HCT116 (cell line): ENCODE measurements at regions not wholly inside any gene's neighbourhood (a gene's known extent, or its start where the extent isn't known, plus 50 kb on each side); places are given as distances from the start of the nearest gene placed in this dataset.

Experiments
- ATAC-seq: fragments of 200-7000 bp; cut with Tn5 transposase; 2 replicates; pipeline ENCODE4 v1.9.1; 2020; ENCODE audit warnings: mild to moderate bottlenecking, moderate library complexity
- BruUV-seq: library from RNA; stranded (reverse); fragments of 400-500 nt; replicated peaks from 2 replicates; lab custom pipeline; 2021; lab: Mats Ljungman, UMichigan
- CTCF ChIA-PET: fragments of 300-600 bp; sonication (Branson Sonifier 250); formaldehyde crosslinking; loops from one replicate; lab custom pipeline; 2021; ENCODE audit warnings: antibody characterized with exemption; lab: Charles Lee
- POLR2A ChIA-PET: fragments of 300-600, 350-600 bp; sonication (Branson Sonifier 250); formaldehyde crosslinking; loops from one replicate; lab custom pipeline; 2021; ENCODE audit warnings: antibody characterized with exemption; lab: Charles Lee
- RAD21 ChIA-PET, 2 experiments: fragments of 300-600 bp; sonication (Branson Sonifier 250); formaldehyde crosslinking; loops; one replicate each; lab custom pipeline; 2023; ENCODE audit warnings: low total read pairs in 2 of 2; ENCODE audit not compliant: uncharacterized antibody in 2 of 2, unreplicated experiment in 2 of 2, low non-redundant PET in 1 of 2; lab: Charles Lee
- DNase-seq: peaks from one replicate; pipeline ENCODE4 v3.0.0-alpha.2; 2010; ENCODE audit warnings: low read depth, low spot score
- H2AFZ ChIP-seq: fragments of 200-600 bp; shearing (Covaris generic), sonication (generic); 2 replicates; pipeline ENCODE4 v1.6.1; 2017; ENCODE audit warnings: low read depth, mixed run types, mixed read lengths, antibody characterized with exemption, low read length; ENCODE audit not compliant: poor library complexity, severe bottlenecking
- H3K27ac ChIP-seq: 2 replicates; pipeline ENCODE4 v1.5.1; 2012; ENCODE audit warnings: low read depth, low read length
- H3K27me3 ChIP-seq: fragments of 200-600 bp; sonication (generic); 2 replicates; pipeline ENCODE4 v1.6.1; 2016; ENCODE audit warnings: mixed run types, low read length, mixed read lengths; ENCODE audit not compliant: insufficient read depth
- H3K36me3 ChIP-seq, 2 experiments: fragments of 200-500 bp in 1 of 2; fragments of 200-600 bp in 1 of 2; sonication (Bioruptor generic) in 1 of 2; sonication (generic) in 1 of 2; 2 replicates each; pipeline versions ENCODE4 v1.5.1 to v1.6.1; 2014 to 2016; ENCODE audit warnings: low read length in 2 of 2, inconsistent platforms in 1 of 2, mixed read lengths in 1 of 2, mixed run types in 1 of 2; ENCODE audit not compliant: insufficient read depth in 2 of 2, control insufficient read depth in 1 of 2
- H3K4me1 ChIP-seq, 2 experiments: fragments of 200-600 bp in 1 of 2; sonication (generic) in 1 of 2; 2 replicates each; pipeline versions ENCODE4 v1.5.1 to v1.6.1; 2012 to 2017; ENCODE audit warnings: low read length in 2 of 2, inconsistent platforms in 1 of 2, mild to moderate bottlenecking in 1 of 2, mixed read lengths in 1 of 2, mixed run types in 1 of 2, moderate library complexity in 1 of 2; ENCODE audit not compliant: insufficient read depth in 2 of 2, control insufficient read depth in 1 of 2
- H3K4me2 ChIP-seq: fragments of 200-600 bp; sonication (generic); 2 replicates; pipeline ENCODE4 v1.6.1; 2017; ENCODE audit warnings: mixed run types, low read length, mixed read lengths
- H3K4me3 ChIP-seq, 2 experiments: fragments of 200-600 bp in 1 of 2; sonication (generic) in 1 of 2; replicated peaks in 1 of 2; 2 replicates each; pipeline ENCODE4 v1.5.1; 2011 to 2016; ENCODE audit warnings: low read length in 2 of 2, control low read depth in 1 of 2, low read depth in 1 of 2, mild to moderate bottlenecking in 1 of 2, mixed read lengths in 1 of 2, mixed run types in 1 of 2
- H3K79me2 ChIP-seq: fragments of 200-600 bp; sonication (generic); 2 replicates; pipeline ENCODE4 v1.6.1; 2017; ENCODE audit warnings: mild to moderate bottlenecking, mixed run types, low read length, moderate library complexity, mixed read lengths; ENCODE audit not compliant: insufficient read depth
- H3K9ac ChIP-seq: fragments of 200-600 bp; sonication (generic); 2 replicates; pipeline ENCODE4 v1.6.1; 2016; ENCODE audit warnings: low read length, mixed read lengths
- H3K9me2 ChIP-seq: fragments of 200-600 bp; sonication (generic), shearing (Covaris generic); 2 replicates; pipeline ENCODE4 v1.6.1; 2017; ENCODE audit warnings: mixed run types, mild to moderate bottlenecking, moderate library complexity; ENCODE audit not compliant: insufficient read depth
- H3K9me3 ChIP-seq, 2 experiments: fragments of 200-500 bp in 1 of 2; fragments of 200-600 bp in 1 of 2; sonication (Bioruptor generic) in 1 of 2; sonication (generic) in 1 of 2; 2 replicates each; pipeline ENCODE4 v1.6.1; 2014 to 2017; ENCODE audit warnings: low read length in 2 of 2, mixed read lengths in 2 of 2, inconsistent platforms in 1 of 2, low read depth in 1 of 2, mild to moderate bottlenecking in 1 of 2, mixed run types in 1 of 2, moderate library complexity in 1 of 2; ENCODE audit not compliant: control insufficient read depth in 1 of 2, insufficient read depth in 1 of 2
- H4K20me1 ChIP-seq: fragments of 200-600 bp; sonication (generic), shearing (Covaris generic); 2 replicates; pipeline ENCODE4 v1.6.1; 2017; ENCODE audit warnings: mixed run types, mild to moderate bottlenecking, moderate library complexity; ENCODE audit not compliant: insufficient read depth
- CEBPB ChIP-seq: IDR thresholded peaks from 2 replicates; pipeline ENCODE4 v1.6.1; 2012; ENCODE audit warnings: low read depth
- EGR1 ChIP-seq: IDR thresholded peaks from 2 replicates; pipeline ENCODE4 v1.6.1; 2012; ENCODE audit warnings: low read depth
- EZH2phosphoT487 ChIP-seq: fragments of 200-600 bp; IDR thresholded peaks from 2 replicates; pipeline ENCODE4 v1.6.1; 2018; ENCODE audit warnings: antibody characterized with exemption, borderline replicate concordance
- POLR2AphosphoS5 ChIP-seq: IDR thresholded peaks from 2 replicates; pipeline ENCODE4 v1.6.1; 2011; ENCODE audit warnings: mild to moderate bottlenecking, low read depth, low read length, moderate library complexity
- RAD21 ChIP-seq: IDR thresholded peaks from 2 replicates; pipeline ENCODE4 v1.6.1; 2012; ENCODE audit warnings: low read depth, mild to moderate bottlenecking
- REST ChIP-seq: IDR thresholded peaks from 2 replicates; pipeline ENCODE4 v1.6.1; 2012; ENCODE audit warnings: low read depth
- SIN3A ChIP-seq: IDR thresholded peaks from 2 replicates; pipeline ENCODE4 v1.6.1; 2012; ENCODE audit warnings: low read depth
- SRF ChIP-seq: IDR thresholded peaks from 2 replicates; pipeline ENCODE4 v1.6.1; 2012; ENCODE audit warnings: low read depth
- ZNF274 ChIP-seq: fragments of 200-500 bp; sonication (Bioruptor generic); IDR thresholded peaks from 2 replicates; pipeline ENCODE4 v1.6.1; 2014; ENCODE audit warnings: mild to moderate bottlenecking, low read depth, low read length, inconsistent platforms
- intact Hi-C: fragments of 100-400 bp; cut with micrococcal nuclease; formaldehyde crosslinking; loops from 2 replicates; pipeline ENCODE4 v1.10.0; 2022
- TF ChIP-seq, protein P1 (sequence below): IDR thresholded peaks from 2 replicates; pipeline ENCODE4 v1.6.1; 2012

DNA sequence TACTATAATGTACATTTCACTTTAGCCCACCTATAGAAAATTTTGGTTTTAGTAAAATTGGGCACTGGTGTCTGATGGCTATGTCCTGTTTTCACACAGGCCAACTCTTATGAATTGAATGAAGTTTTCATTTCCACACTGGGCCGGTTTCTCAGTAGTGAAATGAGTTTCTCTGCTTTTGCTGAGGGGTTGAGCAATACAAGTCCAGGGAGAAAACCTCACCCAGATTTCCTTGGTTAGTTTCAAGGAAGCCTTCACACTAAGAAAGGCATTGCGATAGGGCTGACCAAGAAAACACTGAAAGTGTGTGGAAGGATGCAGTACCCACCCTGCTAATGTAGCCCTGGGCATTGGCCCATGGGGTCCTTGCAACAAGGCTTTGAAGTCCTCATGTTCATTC lies 331.5 kb upstream of the CFAP20DC start:
- intact Hi-C loops = no loop called here
- H3K4me1 ChIP-seq = no peaks in the 10 kb centered on the region
- H2AFZ ChIP-seq = no peak overlapping the region
- CTCF ChIA-PET = no interaction called here
- H3K36me3 ChIP-seq = no peaks in the 10 kb centered on the region
- H4K20me1 ChIP-seq = no peaks in the 10 kb centered on the region
- H3K27ac ChIP-seq = no peak overlapping the region
- H3K9me2 ChIP-seq = no peaks in the 10 kb centered on the region
- no peak for ATAC-seq
- RAD21 ChIA-PET = no interaction called here
- no peaks in the 10 kb centered on the region for H3K79me2 ChIP-seq
- TF ChIP-seq SRF (no peak), REST (no peak), POLR2AphosphoS5 (no peak), EGR1 (no peak), EZH2phosphoT487 (no peak), ZNF274 (no peak), RAD21 (no peak), SIN3A (no peak), CEBPB (no peak)
- TF ChIP-seq, protein P1, sequence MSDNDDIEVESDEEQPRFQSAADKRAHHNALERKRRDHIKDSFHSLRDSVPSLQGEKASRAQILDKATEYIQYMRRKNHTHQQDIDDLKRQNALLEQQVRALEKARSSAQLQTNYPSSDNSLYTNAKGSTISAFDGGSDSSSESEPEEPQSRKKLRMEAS = no peak
- TF ChIP-seq, all 23 proteins: peak for 0
- Histone ChIP-seq H3K27me3 (peaks cover 60% of the 10 kb centered on the region), H3K9ac (no peak overlapping the region), H3K4me2 (no peak overlapping the region), H3K4me3 (no peak overlapping the region), H3K9me3 (no peaks in the 10 kb centered on the region)
- BruUV-seq = no TSS peak
- no peak for DNase-seq
- POLR2A ChIA-PET = no interaction called here
